Muscle layer of duodenum (tissue), 2 donors: ENCODE measurements at regions not wholly inside any gene's neighbourhood (a gene's known extent, or its start where the extent isn't known, plus 50 kb on each side); places are given as distances from the start of the nearest gene placed in this dataset.

Source experiments
- H3K27ac ChIP-seq: one replicate; pipeline ENCODE4 v1.7.0; 2013; ENCODE audit warnings: mild to moderate bottlenecking, low read length
- H3K27me3 ChIP-seq: one replicate; pipeline ENCODE4 v1.7.0; 2013; ENCODE audit warnings: low read depth, mild to moderate bottlenecking, control low read depth, low read length
- H3K36me3 ChIP-seq, 2 donors: one replicate each; pipeline ENCODE4 v1.7.0; 2013; ENCODE audit warnings: low read length in 2 of 2, control low read depth in 1 of 2, mild to moderate bottlenecking in 1 of 2; ENCODE audit not compliant: insufficient read depth in 2 of 2, control insufficient read depth in 1 of 2
- H3K4me1 ChIP-seq, 2 donors: one replicate each; pipeline ENCODE4 v1.7.0; 2013; ENCODE audit warnings: low read length in 2 of 2, mild to moderate bottlenecking in 2 of 2, control low read depth in 1 of 2, moderate library complexity in 1 of 2; ENCODE audit not compliant: insufficient read depth in 2 of 2, control insufficient read depth in 1 of 2
- H3K4me3 ChIP-seq, 2 donors: one replicate each; pipeline ENCODE4 v1.7.0; 2013; ENCODE audit warnings: low read length in 2 of 2, low read depth in 1 of 2, mild to moderate bottlenecking in 1 of 2
- H3K9me3 ChIP-seq, 2 donors: one replicate each; pipeline ENCODE4 v1.7.0; 2013; ENCODE audit warnings: low read length in 2 of 2, control low read depth in 1 of 2, mild to moderate bottlenecking in 1 of 2; ENCODE audit not compliant: control insufficient read depth in 1 of 2
- donor health status: healthy.

DNA sequence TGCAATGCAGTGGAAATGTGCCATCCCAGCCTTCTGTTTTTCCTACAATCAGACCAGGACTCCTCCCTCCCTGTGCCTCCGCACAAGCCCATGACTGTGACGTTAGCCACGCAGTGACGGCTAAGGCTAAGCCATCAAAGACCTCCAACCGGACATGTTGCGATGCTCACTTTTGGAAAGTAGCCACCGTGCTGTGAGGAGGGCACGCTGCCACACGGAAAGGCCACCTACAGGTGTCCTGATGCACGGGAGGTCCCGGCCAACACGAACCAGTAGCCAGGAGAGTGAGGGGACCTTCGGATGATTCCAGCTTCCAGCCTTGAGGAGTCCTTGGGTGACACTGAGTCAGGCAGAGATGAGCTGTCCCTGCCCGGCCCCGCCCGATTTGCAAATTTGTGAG is 53.9 kb downstream of the FOXL1 start:
- Histone ChIP-seq H3K27me3 (no peaks in the 10 kb centered on the region), H3K4me1 (no peaks in the 10 kb centered on the region), H3K9me3 (no peaks in the 10 kb centered on the region), H3K27ac (no peak overlapping the region), H3K4me3 (no peak overlapping the region), H3K36me3 (no peaks in the 10 kb centered on the region)

DNA sequence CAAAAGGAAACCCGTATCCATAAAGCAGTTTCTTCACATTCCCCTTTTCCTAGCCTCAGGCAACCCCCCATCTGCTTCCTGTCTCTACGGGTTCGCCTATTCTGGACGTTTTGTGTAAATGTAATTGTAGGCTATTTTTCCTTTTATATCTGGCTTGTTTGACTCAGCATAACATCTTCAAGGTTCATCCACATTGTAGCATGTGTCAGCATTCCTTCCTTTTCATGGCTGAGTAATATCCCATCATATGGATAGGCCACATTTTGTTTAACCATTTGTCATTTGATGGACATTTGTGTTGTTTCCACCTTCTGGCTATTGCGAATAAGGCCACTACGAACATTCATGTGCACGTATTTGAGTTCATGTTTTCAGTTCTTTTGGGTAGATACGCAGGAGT is 54.6 kb downstream of the FOXL1 start:
- Histone ChIP-seq H3K4me1 (no peaks in the 10 kb centered on the region), H3K36me3 (no peaks in the 10 kb centered on the region), H3K27ac (no peak overlapping the region), H3K4me3 (no peak overlapping the region), H3K9me3 (no peaks in the 10 kb centered on the region), H3K27me3 (no peaks in the 10 kb centered on the region)

GRCh38 chr16:86634292-86634691 is 55.9 kb downstream of the FOXL1 start:
- Histone ChIP-seq H3K4me1 (no peaks in the 10 kb centered on the region), H3K9me3 (no peaks in the 10 kb centered on the region), H3K36me3 (no peaks in the 10 kb centered on the region), H3K27ac (no peak overlapping the region), H3K4me3 (no peak overlapping the region), H3K27me3 (no peaks in the 10 kb centered on the region)

DNA sequence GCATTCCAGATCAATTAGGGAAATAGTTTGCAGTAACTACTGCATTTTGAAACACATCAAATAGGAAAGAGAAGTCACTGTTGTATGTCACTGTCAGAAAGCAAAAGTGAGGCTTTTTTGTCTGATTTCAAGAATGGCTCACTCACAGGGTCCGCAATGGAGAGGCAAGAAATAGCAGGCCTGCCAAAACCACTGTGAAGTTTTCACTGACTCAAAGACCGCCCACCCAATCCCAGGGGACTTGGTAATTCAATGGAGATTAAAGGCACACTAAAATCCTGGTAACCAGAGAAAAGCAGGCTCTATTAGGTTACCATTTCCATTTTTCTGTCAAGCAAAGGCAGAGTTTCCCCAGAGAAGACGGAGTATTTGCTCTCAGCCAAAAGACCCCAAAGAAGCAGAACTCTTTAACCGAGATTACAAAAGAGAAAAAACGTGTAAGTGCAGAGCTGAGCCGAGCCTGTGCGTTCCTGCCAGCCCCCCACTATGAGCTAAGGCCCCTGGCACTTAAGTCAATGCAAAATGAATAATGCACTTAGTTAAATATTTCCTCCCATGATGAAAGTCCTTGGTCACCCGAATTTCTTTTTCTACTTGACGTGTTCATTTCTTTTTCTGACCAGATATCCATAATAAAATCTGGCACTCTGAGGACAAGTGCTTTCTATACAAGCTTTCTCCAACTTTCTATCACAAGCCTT is 57.0 kb downstream of the FOXL1 start:
- H3K9me3 ChIP-seq, result no peaks in the 10 kb centered on the region
- no peak overlapping the region for H3K27ac ChIP-seq
- no peak overlapping the region for H3K4me3 ChIP-seq
- H3K4me1 ChIP-seq, result no peaks in the 10 kb centered on the region
- H3K36me3 ChIP-seq, result no peaks in the 10 kb centered on the region
- H3K27me3 ChIP-seq, result no peaks in the 10 kb centered on the region

DNA sequence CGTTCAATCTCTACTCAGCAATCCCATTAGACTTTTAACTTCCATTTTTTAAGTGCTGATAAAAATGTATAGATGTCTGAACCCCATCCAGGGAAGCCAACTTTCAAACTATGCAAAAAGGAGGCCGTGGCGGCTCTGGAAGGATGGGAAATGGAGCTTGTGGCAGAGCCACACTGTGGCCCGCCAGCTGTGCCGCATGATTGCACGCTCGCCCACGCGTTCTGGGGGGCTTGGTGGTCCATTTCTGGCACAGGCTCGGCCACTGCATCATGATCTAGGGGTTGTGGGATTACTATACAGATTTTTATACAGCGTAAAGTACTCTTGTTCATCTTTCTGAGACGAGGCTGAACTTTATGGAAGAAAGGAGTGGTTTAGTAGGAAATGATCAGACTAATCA is 57.6 kb downstream of the FOXL1 start:
- Histone ChIP-seq H3K9me3 (no peaks in the 10 kb centered on the region), H3K36me3 (no peaks in the 10 kb centered on the region), H3K4me1 (no peaks in the 10 kb centered on the region), H3K4me3 (no peak overlapping the region), H3K27ac (no peak overlapping the region), H3K27me3 (no peaks in the 10 kb centered on the region)

DNA sequence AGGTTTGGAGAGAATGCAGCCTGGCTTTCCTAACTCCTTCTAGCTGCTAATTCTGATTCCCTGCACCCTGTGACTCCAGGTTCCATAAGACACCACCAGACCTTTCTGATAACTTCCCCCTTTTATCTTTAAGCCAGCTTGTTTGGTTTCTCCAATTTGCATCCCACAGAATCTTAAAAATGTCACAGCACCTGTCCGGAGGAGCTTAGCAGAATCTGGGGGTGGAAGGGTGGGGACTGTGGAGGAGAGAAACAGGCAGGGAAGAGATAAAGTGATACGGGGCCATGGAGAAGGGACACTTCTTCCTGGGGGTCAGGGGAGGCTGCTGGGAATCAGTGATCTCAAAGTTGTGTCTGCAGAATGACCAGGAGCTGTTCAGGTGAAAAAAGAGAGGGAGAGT is 59.4 kb downstream of the FOXL1 start:
- no peaks in the 10 kb centered on the region for H3K36me3 ChIP-seq
- no peak overlapping the region for H3K27ac ChIP-seq
- H3K9me3 ChIP-seq, result no peaks in the 10 kb centered on the region
- H3K27me3 ChIP-seq, result no peaks in the 10 kb centered on the region
- no peak overlapping the region for H3K4me3 ChIP-seq
- no peaks in the 10 kb centered on the region for H3K4me1 ChIP-seq

- H3K27me3 ChIP-seq, result no peaks in the 10 kb centered on the region
- H3K9me3 ChIP-seq, result no peaks in the 10 kb centered on the region
- no peak overlapping the region for H3K27ac ChIP-seq
These were observed 60.3 kb downstream of the FOXL1 start for GRCh38 chr16:86638642-86639041.

DNA sequence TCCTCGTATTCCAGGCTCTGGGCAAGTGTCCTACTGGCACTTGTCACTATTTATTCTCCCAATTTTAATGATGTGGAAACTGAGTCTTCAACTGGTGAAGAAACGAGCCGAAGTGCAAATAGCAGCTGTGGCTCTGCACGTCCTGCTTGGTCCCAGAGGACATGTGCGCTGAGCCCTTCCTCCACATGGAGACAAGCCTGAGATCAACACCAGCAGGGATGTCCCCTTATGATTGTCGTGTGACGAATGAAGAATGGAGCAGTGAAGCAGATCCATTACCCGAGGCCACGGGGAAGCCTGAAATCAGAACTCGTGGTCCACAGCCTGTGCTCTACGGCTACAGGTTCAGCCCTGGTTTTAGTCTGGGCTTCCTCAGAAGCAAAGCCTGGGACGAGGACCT is 61.0 kb downstream of the FOXL1 start:
- Histone ChIP-seq H3K4me1 (no peaks in the 10 kb centered on the region), H3K36me3 (no peaks in the 10 kb centered on the region), H3K4me3 (no peak overlapping the region), H3K27ac (no peak overlapping the region), H3K9me3 (no peaks in the 10 kb centered on the region), H3K27me3 (no peaks in the 10 kb centered on the region)

More at GRCh38 chr16:86638642-86639041, 60.3 kb downstream of the FOXL1 start:
- no peaks in the 10 kb centered on the region for H3K4me1 ChIP-seq
- H3K36me3 ChIP-seq, result no peaks in the 10 kb centered on the region
- H3K4me3 ChIP-seq, result no peak overlapping the region

DNA sequence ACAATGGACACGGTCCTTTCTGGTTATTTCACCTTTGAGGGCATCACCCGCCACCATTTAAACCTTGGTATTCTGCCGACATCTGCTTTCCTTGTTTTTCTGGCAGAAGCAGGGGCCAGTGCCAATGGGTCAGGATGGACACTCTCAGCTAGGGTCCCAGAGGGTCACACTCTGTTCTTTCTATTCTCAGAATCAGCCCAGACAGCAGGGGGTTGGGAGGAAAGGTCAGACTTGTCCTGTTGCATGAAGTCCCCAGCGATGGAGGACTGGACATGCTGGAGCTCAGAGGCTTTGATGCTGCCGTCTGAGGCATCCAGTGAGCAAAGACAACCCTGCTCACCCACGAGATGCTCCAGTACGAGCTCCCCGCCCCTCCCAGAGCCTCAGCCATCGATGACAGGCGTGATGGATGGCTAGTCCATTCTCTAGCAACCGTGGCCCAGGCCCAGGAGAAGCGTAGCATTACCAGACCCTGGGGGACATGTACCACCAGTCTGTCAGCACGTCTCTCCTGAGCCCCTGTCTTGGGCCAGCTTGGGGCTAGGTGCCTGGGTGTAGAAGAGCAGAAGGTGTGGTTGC is 62.0 kb downstream of the FOXL1 start:
- no peaks in the 10 kb centered on the region for H3K4me1 ChIP-seq
- no peaks in the 10 kb centered on the region for H3K36me3 ChIP-seq
- H3K27me3 ChIP-seq, result no peaks in the 10 kb centered on the region
- H3K9me3 ChIP-seq, result no peaks in the 10 kb centered on the region
- H3K4me3 ChIP-seq, result no peak overlapping the region
- no peak overlapping the region for H3K27ac ChIP-seq

DNA sequence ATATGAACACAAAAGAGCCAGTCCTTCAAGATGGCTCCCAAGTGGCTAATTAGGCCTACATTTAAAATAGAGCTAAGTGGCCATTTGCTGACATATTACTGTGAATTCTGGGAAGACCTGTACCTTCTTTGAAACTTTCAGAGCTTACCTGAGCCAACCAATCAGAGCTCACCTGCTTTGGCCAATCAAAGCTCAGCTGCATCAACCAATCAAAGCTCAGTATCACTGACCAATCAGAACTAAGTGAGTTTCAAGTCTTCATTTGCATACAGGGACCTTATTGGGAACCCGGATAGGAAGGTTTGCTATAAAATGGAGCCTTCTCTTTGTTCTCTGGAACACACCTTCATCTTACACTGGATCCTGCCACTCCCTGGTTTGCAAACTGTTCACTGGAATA is 63.7 kb downstream of the FOXL1 start:
- Histone ChIP-seq H3K27ac (no peak overlapping the region), H3K27me3 (no peaks in the 10 kb centered on the region)

GRCh38 chr16:86643671-86644070 is 65.3 kb downstream of the FOXL1 start:
- no peak overlapping the region for H3K27ac ChIP-seq
- H3K4me1 ChIP-seq, result no peaks in the 10 kb centered on the region
- H3K27me3 ChIP-seq, result no peaks in the 10 kb centered on the region
- H3K9me3 ChIP-seq, result peaks cover 5 to 13% of the 10 kb centered on the region in 2 donors
- H3K36me3 ChIP-seq, result no peaks in the 10 kb centered on the region
- H3K4me3 ChIP-seq, result no peak overlapping the region

More for the DNA sequence above, 63.7 kb downstream of the FOXL1 start:
- no peaks in the 10 kb centered on the region for H3K4me1 ChIP-seq
- H3K36me3 ChIP-seq, result no peaks in the 10 kb centered on the region
- peaks cover 0 to 2% of the 10 kb centered on the region in 2 donors for H3K9me3 ChIP-seq
- H3K4me3 ChIP-seq, result no peak overlapping the region

DNA sequence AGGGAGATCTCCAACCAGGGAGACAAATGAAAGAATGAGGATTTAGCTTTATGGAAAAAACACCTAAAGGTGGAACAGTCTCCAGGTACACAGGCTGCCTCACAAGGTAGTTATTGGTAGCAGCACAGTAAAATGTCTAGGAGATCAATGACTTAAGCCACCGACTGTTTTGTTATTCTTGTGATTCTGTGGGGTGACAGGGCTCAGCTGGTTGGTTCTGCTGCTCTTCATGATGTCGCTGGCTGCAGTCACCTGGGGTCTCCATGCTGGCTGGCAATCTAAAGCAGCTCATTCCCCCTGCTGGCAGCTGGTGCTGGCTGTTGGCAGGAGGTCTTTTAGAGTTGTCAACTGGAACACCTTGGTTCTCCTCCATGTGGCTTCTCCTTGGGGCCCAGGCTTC is 69.2 kb downstream of the FOXL1 start:
- Histone ChIP-seq H3K9me3 (peaks cover 5 to 13% of the 10 kb centered on the region in 2 donors), H3K4me1 (no peaks in the 10 kb centered on the region), H3K36me3 (no peaks in the 10 kb centered on the region), H3K4me3 (no peak overlapping the region), H3K27ac (no peak overlapping the region), H3K27me3 (no peaks in the 10 kb centered on the region)
